ENCODE measurements at regions not wholly inside any gene's neighbourhood (a gene's known extent, or its start where the extent isn't known, plus 50 kb on each side); places are given as distances from the start of the nearest gene placed in this dataset.
A peak's percentile ranks its signal among the peaks of the same experiment; 100 is the strongest.

DNA sequence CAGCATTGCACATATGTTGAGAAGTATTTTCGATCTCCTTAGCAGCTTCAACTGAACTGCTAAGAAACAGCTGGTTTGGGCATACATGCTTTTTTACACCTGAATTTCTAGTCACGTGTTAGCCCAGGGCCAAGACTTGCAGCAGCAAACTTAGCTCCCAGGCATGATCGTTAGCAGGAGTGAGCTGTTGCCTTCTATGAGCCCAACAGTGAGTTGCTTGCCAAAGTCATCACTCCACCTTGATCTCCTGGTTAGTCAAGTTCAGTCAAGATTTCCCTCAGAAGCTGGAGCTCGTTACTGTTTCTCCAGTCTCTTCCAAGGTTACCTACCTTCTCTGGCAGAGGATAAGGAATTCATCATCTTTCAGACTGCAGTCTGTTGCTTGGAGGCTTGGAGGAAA lies 100.4 kb upstream of the SEMA6D start:
- TF ChIP-seq, protein P1, sequence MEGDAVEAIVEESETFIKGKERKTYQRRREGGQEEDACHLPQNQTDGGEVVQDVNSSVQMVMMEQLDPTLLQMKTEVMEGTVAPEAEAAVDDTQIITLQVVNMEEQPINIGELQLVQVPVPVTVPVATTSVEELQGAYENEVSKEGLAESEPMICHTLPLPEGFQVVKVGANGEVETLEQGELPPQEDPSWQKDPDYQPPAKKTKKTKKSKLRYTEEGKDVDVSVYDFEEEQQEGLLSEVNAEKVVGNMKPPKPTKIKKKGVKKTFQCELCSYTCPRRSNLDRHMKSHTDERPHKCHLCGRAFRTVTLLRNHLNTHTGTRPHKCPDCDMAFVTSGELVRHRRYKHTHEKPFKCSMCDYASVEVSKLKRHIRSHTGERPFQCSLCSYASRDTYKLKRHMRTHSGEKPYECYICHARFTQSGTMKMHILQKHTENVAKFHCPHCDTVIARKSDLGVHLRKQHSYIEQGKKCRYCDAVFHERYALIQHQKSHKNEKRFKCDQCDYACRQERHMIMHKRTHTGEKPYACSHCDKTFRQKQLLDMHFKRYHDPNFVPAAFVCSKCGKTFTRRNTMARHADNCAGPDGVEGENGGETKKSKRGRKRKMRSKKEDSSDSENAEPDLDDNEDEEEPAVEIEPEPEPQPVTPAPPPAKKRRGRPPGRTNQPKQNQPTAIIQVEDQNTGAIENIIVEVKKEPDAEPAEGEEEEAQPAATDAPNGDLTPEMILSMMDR (IDR thresholded peaks at IDR 0.05): no peak
- Histone ChIP-seq H3K9me3 (no peaks in the 10 kb centered on the region), H3K4me3 (no peak overlapping the region), H3K36me3 (ENCODE audit: low read depth) (no peaks in the 10 kb centered on the region), H3K4me1 (ENCODE audit: low read depth) (peaks cover 5% of the 10 kb centered on the region)
- ATAC-seq: no peak
- no peak for DNase-seq
- intact Hi-C loops (cut with DNase I, micrococcal nuclease): no loop called here

DNA sequence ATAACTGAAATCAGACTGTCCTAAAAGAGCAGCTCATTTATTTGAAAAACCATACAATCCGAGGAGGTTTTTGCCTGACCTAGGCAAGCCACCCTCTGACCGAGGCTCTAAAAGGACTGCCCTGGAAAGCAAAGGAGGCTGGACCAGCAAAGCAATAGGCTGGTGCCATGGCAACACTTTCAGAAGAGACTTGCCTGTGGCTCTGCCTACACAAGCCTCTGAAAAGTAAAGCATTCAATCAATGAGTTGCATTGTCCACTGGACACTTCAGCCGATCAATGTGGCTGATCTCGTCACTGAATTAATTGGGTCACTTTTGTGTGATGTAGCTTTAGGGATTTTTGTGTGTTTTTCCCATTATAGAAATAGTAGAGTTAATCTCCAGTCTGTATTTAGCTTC lies 99.1 kb upstream of the SEMA6D start:
- DNase-seq: no peak
- ATAC-seq: no peak
- Histone ChIP-seq H3K4me3 (no peak overlapping the region), H3K4me1 (ENCODE audit: low read depth) (peaks cover 5% of the 10 kb centered on the region), H3K36me3 (ENCODE audit: low read depth) (no peaks in the 10 kb centered on the region), H3K9me3 (no peaks in the 10 kb centered on the region)
- intact Hi-C loops (cut with DNase I, micrococcal nuclease): no loop called here
- TF ChIP-seq, protein P1 (IDR thresholded peaks at IDR 0.05): no peak

DNA sequence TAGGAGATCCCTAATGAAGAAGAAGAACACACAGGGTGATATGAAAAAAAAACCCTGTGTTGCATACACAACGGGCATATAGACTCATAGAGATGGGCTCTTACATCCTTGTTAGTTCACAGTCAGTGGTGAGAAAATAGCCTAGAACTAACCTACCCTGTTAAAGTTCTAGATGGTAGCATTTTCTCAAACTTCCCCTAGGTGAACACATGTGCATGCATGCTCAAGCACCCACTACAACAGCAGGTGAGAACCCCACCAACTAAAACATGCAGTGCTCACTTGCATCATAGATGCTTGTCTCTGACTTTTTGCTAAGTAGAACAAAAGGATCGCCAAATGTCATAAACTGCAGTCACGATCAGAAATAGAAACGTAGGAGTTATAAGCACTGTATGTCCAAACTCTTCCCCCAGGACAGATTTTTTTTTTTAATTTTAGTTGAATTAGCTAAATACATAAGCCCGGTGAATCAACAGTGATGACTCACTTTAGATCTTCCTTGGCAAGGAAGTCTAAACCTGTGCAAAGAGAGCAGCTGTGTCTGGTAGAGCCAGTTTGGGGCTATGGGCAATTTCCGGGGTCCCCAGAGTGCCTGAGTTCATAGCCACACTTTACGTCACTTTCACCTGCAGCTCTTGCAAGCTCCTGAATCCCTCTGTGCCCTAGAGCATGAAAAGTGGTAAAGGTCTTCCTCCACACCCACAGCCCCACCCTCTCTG lies 96.2 kb upstream of the SEMA6D start:
- ATAC-seq (peak; percentile 36), DNase-seq (peak in 1 of 3 donors; percentile 26)
- intact Hi-C loops (cut with DNase I, micrococcal nuclease): no loop called here
- H3K4me3 ChIP-seq: no peak overlapping the region
- H3K36me3 ChIP-seq (ENCODE audit: low read depth): no peaks in the 10 kb centered on the region
- peaks cover 5% of the 10 kb centered on the region for H3K4me1 ChIP-seq (ENCODE audit: low read depth)
- no peaks in the 10 kb centered on the region for H3K9me3 ChIP-seq
- TF ChIP-seq, protein P1 (IDR thresholded peaks at IDR 0.05): no peak

DNA sequence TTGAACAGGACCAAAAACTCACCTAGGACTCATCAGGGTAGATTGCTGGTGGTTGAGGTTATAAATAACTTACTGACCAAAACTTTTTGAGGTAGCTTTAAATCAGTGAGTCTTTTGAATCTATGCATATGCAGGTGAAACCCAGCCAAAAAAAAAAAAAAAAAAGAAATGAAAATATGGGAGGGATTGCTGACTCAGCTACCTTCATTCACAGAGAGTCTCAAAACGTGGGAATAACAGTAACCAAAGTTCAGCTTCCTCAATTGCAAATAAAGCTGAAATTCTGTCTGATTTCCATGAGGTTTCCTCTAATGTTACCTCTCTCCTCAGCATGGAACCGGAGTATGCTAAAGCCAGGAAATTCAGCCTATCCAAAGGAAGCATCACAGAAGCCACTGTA lies 95.2 kb upstream of the SEMA6D start:
- DNase-seq (no peak), ATAC-seq (no peak)
- Histone ChIP-seq H3K4me3 (no peak overlapping the region), H3K36me3 (ENCODE audit: low read depth) (no peaks in the 10 kb centered on the region), H3K9me3 (no peaks in the 10 kb centered on the region), H3K4me1 (ENCODE audit: low read depth) (peaks cover 5% of the 10 kb centered on the region)
- TF ChIP-seq, protein P1 (IDR thresholded peaks at IDR 0.05): no peak
- intact Hi-C loops (cut with DNase I, micrococcal nuclease): no loop called here

DNA sequence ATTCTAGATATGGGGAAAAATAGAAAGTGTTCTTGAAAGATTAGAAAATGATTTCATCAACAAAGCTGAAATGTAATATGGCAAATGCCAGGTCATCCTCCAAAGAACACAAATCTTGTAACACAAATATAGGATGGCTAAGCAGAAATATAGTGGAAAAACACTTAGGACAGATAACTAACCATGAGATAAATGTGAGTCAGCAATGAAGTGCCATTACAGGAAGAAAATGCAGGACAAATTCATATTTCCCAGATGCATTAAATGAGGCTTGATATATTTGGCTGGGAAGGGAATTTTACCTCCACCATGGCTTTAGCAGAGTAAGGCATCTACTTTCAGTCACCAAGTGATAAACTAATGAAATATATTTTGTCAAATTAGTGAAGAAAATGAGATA lies 92.8 kb upstream of the SEMA6D start:
- H3K9me3 ChIP-seq: no peaks in the 10 kb centered on the region
- no peak overlapping the region for H3K4me3 ChIP-seq
- TF ChIP-seq, protein P1 (IDR thresholded peaks at IDR 0.05): no peak
- no peak for ATAC-seq
- no peak for DNase-seq
- H3K4me1 ChIP-seq (ENCODE audit: low read depth): peaks cover 5% of the 10 kb centered on the region
- intact Hi-C loops (cut with DNase I, micrococcal nuclease): no loop called here
- no peaks in the 10 kb centered on the region for H3K36me3 ChIP-seq (ENCODE audit: low read depth)

DNA sequence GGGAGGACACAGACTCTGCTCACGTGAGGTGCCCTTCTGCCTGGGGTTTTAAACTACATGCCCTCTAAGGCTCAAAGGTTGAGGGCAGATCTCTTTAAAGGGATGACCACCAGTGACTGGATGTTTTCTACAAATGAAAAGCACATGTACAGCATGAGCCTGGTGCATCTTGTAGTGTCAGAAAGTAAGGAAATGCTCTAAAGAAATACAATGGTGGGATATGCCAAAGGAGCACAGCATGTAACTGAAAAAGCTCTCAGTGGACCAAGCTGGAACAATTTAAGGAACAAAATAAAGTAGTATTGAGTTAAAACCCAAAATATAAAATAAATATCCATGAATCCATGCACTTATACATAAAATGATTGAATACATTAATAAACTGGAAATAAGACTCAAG lies 78.3 kb upstream of the SEMA6D start:
- no peaks in the 10 kb centered on the region for H3K36me3 ChIP-seq (ENCODE audit: low read depth)
- H3K9me3 ChIP-seq: no peaks in the 10 kb centered on the region
- TF ChIP-seq, protein P1 (IDR thresholded peaks at IDR 0.05): no peak
- no peak overlapping the region for H3K4me3 ChIP-seq
- no peaks in the 10 kb centered on the region for H3K4me1 ChIP-seq (ENCODE audit: low read depth)
- intact Hi-C loops (cut with DNase I, micrococcal nuclease): no loop called here
- no peak for DNase-seq
- no peak for ATAC-seq
